IgD-negative memory B cell (primary cell): ENCODE measurements at regions not wholly inside any gene's neighbourhood (a gene's known extent, or its start where the extent isn't known, plus 50 kb on each side); places are given as distances from the start of the nearest gene placed in this dataset.
"Not testable (repeated sequence)": the region's sequence is repeated elsewhere in the genome, so short reads cannot be mapped to it uniquely, and the experiment has no call there.

ENCODE experiments used
- H3K27ac Mint-ChIP-seq, 3 donors: one replicate each; pipeline ENCODE4 v1.8.0; 2020 to 2022; ENCODE audit warnings: mild to moderate bottlenecking in 3 of 3, mixed read lengths in 3 of 3, moderate library complexity in 1 of 3
- H3K27me3 Mint-ChIP-seq: one replicate; pipeline ENCODE4 v1.8.0; 2021; ENCODE audit warnings: mixed read lengths
- H3K36me3 Mint-ChIP-seq: one replicate; pipeline ENCODE4 v1.8.0; 2020; ENCODE audit warnings: mild to moderate bottlenecking, mixed read lengths
- H3K4me1 Mint-ChIP-seq, 3 donors: one replicate each; pipeline ENCODE4 v1.8.0; 2020 to 2022; ENCODE audit warnings: mixed read lengths in 3 of 3, mild to moderate bottlenecking in 1 of 3
- H3K4me3 Mint-ChIP-seq, 4 donors: one replicate each; pipeline ENCODE4 v1.8.0; 2020 to 2022; ENCODE audit warnings: mild to moderate bottlenecking in 4 of 4, mixed read lengths in 4 of 4, moderate library complexity in 3 of 4
- H3K9me3 Mint-ChIP-seq, 3 donors: one replicate each; pipeline ENCODE4 v1.8.0; 2020 to 2021; ENCODE audit warnings: mixed read lengths in 3 of 3, mild to moderate bottlenecking in 1 of 3

- no peak overlapping the region for H3K27ac Mint-ChIP-seq
- H3K4me1 Mint-ChIP-seq: no peaks in the 10 kb centered on the region
- H3K4me3 Mint-ChIP-seq: no peak overlapping the region
- H3K36me3 Mint-ChIP-seq: peaks cover 1% of the 10 kb centered on the region
- peaks cover 0 to 6% (median 0%) of the 10 kb centered on the region in 3 donors for H3K9me3 Mint-ChIP-seq
- H3K27me3 Mint-ChIP-seq: peaks cover 3% of the 10 kb centered on the region
These were observed 268.8 kb downstream of the TTC8 start for GRCh38 chr14:89093083-89093730.

- H3K4me3 Mint-ChIP-seq: no peak overlapping the region
- peaks cover 1% of the 10 kb centered on the region for H3K36me3 Mint-ChIP-seq
- no peak overlapping the region for H3K27ac Mint-ChIP-seq
- H3K9me3 Mint-ChIP-seq: peaks cover 0 to 6% (median 2%) of the 10 kb centered on the region in 3 donors
- peaks cover 3% of the 10 kb centered on the region for H3K27me3 Mint-ChIP-seq
- H3K4me1 Mint-ChIP-seq: no peaks in the 10 kb centered on the region
These were observed 270.6 kb downstream of the TTC8 start for GRCh38 chr14:89095036-89095435.

- peaks cover 3 to 6% (median 3%) of the 10 kb centered on the region in 3 donors for H3K9me3 Mint-ChIP-seq
- no peak overlapping the region for H3K4me3 Mint-ChIP-seq
- no peaks in the 10 kb centered on the region for H3K4me1 Mint-ChIP-seq
- H3K36me3 Mint-ChIP-seq: peaks cover 1% of the 10 kb centered on the region
- H3K27ac Mint-ChIP-seq: no peak overlapping the region
- peaks cover 3% of the 10 kb centered on the region for H3K27me3 Mint-ChIP-seq
These were observed 272.5 kb downstream of the TTC8 start for GRCh38 chr14:89096946-89097345.

GRCh38 chr14:89098254-89098653, 273.8 kb downstream of the TTC8 start:
- Mint-ChIP-seq H3K4me1 (no peaks in the 10 kb centered on the region), H3K9me3 (peaks cover 0 to 3% (median 3%) of the 10 kb centered on the region in 3 donors), H3K27me3 (peaks cover 3% of the 10 kb centered on the region), H3K4me3 (no peak overlapping the region), H3K36me3 (peaks cover 1% of the 10 kb centered on the region), H3K27ac (no peak overlapping the region)

- not testable (repeated sequence) for H3K36me3 Mint-ChIP-seq, H3K4me3 Mint-ChIP-seq, H3K4me1 Mint-ChIP-seq, H3K27me3 Mint-ChIP-seq, H3K27ac Mint-ChIP-seq
- H3K9me3 Mint-ChIP-seq: peaks cover 0 to 12% (median 2%) of the 10 kb centered on the region in 3 donors
These were observed 279.8 kb downstream of the TTC8 start for GRCh38 chr14:89104171-89104817.

- H3K4me1 Mint-ChIP-seq, H3K27ac Mint-ChIP-seq, H3K36me3 Mint-ChIP-seq, H3K27me3 Mint-ChIP-seq, H3K4me3 Mint-ChIP-seq: not testable (repeated sequence)
- peaks cover 0 to 12% (median 1%) of the 10 kb centered on the region in 3 donors for H3K9me3 Mint-ChIP-seq
These were observed 280.4 kb downstream of the TTC8 start for GRCh38 chr14:89104861-89105260.
